D721Med (cell line): ENCODE measurements at regions not wholly inside any gene's neighbourhood (a gene's known extent, or its start where the extent isn't known, plus 50 kb on each side); places are given as distances from the start of the nearest gene placed in this dataset.
"Not testable (repeated sequence)": the region's sequence is repeated elsewhere in the genome, so short reads cannot be mapped to it uniquely, and the experiment has no call there.

Experiments
- DNase-seq: peaks from one replicate; pipeline ENCODE4 v3.0.0; 2011; ENCODE audit warnings: low spot score; ENCODE audit not compliant: insufficient read length
- FAIRE-seq: peaks from 2 replicates; lab custom pipeline; 2011; peaks lifted over from hg19 to GRCh38; lab: Jason Lieb, UNC
- CTCF ChIP-seq: IDR thresholded peaks from 2 replicates; pipeline ENCODE4 v1.5.1; 2012; ENCODE audit warnings: mild to moderate bottlenecking, control low read depth; ENCODE audit not compliant: insufficient read depth; ENCODE audit errors: missing control alignments

DNA sequence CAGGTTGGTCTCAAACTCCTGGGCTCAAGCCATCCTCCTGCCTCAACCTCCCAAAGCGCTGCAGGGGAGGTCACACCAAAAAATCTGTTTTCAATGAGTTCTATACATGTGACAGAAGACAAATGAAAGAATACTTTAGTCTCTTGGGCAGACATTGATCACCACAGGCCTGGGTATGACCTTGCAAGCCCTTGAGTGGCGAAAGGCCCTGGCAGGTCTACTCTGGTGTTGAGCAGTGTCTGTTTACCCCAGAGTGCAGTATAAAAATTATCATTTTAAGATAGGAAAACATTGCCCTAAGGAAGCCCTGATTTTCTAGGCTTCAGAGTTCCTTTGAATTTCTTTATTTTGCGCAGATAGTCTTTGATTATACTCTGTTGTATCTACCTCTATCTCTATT lies 61.6 kb upstream of the GBE1 start:
- FAIRE-seq (no peak), DNase-seq (no peak)
- TF ChIP-seq CTCF = no peak

DNA sequence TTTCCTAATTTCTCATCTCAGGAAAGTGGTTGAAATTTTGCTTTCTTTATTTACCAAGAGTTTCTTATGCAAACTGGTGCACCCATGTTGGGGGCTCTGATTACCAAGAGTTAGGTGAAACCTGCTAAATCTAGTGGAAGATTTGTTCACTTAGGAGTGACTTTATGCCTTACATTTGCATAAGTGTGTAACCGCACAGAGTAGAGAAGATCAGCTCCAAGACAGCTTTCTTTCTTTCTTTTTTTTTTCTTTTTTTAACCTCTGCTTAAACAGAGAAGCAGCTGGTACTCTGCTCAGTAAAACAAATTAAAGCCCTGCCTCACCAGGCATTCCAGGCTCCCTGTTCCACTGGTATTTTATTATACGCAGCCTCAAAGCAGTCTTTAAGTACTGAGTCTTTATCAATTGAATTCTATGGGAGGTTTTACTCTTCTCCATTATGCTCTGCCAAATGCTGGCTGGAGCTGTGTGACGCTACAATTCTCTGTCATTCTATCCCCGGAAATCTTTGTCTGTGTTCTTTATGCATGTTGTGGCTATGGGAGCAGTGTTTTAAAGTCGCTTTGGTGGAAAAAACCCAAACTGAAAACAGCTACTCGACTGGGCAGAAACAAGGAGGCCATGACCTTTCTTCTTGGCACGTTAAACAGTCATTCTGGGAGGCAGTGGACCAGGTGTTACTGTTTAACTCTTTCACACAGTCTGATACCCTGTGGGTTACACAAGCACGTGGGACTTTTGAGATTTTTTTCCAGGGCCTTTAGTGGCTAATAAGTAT lies 55.2 kb upstream of the GBE1 start:
- no peak for TF ChIP-seq CTCF
- FAIRE-seq (no peak), DNase-seq (no peak)

GRCh38 chr3:81812098-81812497 lies 50.7 kb upstream of the GBE1 start:
- not testable (repeated sequence) for FAIRE-seq, DNase-seq
